ENCODE measurements at regions not wholly inside any gene's neighbourhood (a gene's known extent, or its start where the extent isn't known, plus 50 kb on each side); places are given as distances from the start of the nearest gene placed in this dataset.

DNA sequence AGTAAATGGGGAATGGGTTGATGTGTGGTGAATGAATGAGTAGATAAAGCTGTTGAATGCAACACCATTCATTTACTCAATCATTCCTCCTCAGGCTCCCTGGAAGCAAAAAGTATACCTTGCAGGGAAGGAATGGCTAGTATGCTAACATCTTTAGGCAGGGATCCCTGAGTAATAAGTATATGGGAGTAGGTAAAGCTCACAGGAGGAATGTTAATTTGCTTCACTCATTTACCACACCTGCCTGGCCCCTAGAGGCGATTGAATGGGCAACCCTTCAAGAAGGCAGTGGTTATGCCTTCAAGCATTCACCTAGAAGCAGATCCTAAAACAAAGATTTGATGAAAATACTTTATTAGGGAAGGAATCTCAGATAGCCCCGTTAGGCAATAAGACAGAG, 208.7 kb upstream of the GADL1 start:
- no peaks in the 10 kb centered on the region for H4K20me1 ChIP-seq (ENCODE audit: insufficient read depth)
- H3K4me2 ChIP-seq (ENCODE audit: low read length) = no peak overlapping the region
- no peak overlapping the region for H3K27ac ChIP-seq (ENCODE audit: low read depth, low read length)
- no peaks in the 10 kb centered on the region for H3K27me3 ChIP-seq (ENCODE audit: insufficient read depth, low read length)
- no peaks in the 10 kb centered on the region for H3K9me3 ChIP-seq (ENCODE audit: control insufficient read depth in 1 of 2, insufficient read depth in 1 of 2, low read depth in 1 of 2, low read length in 2 of 2)
- H3K9ac ChIP-seq (ENCODE audit: low read length) = no peak overlapping the region
- no peaks in the 10 kb centered on the region for H3K36me3 ChIP-seq (ENCODE audit: control insufficient read depth in 1 of 2, insufficient read depth in 2 of 2, low read length in 2 of 2)
- CTCF ChIA-PET = no interaction called here
- ATAC-seq (no peak), DNase-seq (ENCODE audit: low read depth, low spot score) (no peak)
- BruUV-seq (replicated peaks) = no TSS peak
- no peaks in the 10 kb centered on the region for H3K79me2 ChIP-seq (ENCODE audit: insufficient read depth, low read length)
- H3K4me3 ChIP-seq (replicated peaks in 1 of 2; ENCODE audit: low read depth in 1 of 2, low read length in 2 of 2) = no peak overlapping the region
- POLR2A ChIA-PET = no interaction called here
- RAD21 ChIA-PET (ENCODE audit: low non-redundant PET in 1 of 2, low total read pairs in 2 of 2, uncharacterized antibody in 2 of 2, unreplicated experiment in 2 of 2) = no interaction called here
- no peak overlapping the region for H2AFZ ChIP-seq (ENCODE audit: low read depth, low read length, poor library complexity, severe bottlenecking)
- no peak for TF ChIP-seq FOSL1 (IDR thresholded peaks at IDR 0.05; ENCODE audit: low read depth)
- TF ChIP-seq, protein P1, sequence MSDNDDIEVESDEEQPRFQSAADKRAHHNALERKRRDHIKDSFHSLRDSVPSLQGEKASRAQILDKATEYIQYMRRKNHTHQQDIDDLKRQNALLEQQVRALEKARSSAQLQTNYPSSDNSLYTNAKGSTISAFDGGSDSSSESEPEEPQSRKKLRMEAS (IDR thresholded peaks at IDR 0.05) = no peak
- no peak for TF ChIP-seq POLR2A (IDR thresholded peaks at IDR 0.05; ENCODE audit: borderline replicate concordance, extremely low read depth, insufficient read depth, insufficient read length)
- no peak for TF ChIP-seq ELF1 (IDR thresholded peaks at IDR 0.05; ENCODE audit: borderline replicate concordance, low read depth)
- intact Hi-C loops (cut with micrococcal nuclease) = no loop called here
- H3K4me1 ChIP-seq (ENCODE audit: control insufficient read depth in 1 of 2, insufficient read depth in 2 of 2, low read length in 2 of 2) = peaks cover 0 to 5% of the 10 kb centered on the region in 2 experiments; a peak in 1 of 4 replicates
- no peaks in the 10 kb centered on the region for H3K9me2 ChIP-seq (ENCODE audit: insufficient read depth)

- no peak for ATAC-seq
- TF ChIP-seq JUND (IDR thresholded peaks at IDR 0.05) (no peak), EGR1 (IDR thresholded peaks at IDR 0.05; ENCODE audit: low read depth) (no peak), CEBPB (IDR thresholded peaks at IDR 0.05; ENCODE audit: low read depth) (no peak), ELF1 (IDR thresholded peaks at IDR 0.05; ENCODE audit: borderline replicate concordance, low read depth) (no peak), SP1 (IDR thresholded peaks at IDR 0.05; ENCODE audit: low read depth) (no peak), SIN3A (IDR thresholded peaks at IDR 0.05; ENCODE audit: low read depth) (no peak), YY1 (IDR thresholded peaks at IDR 0.05; ENCODE audit: extremely low read depth, insufficient replicate concordance, low read depth, low read length) (no peak), FOSL1 (IDR thresholded peaks at IDR 0.05; ENCODE audit: low read depth) (no peak), EZH2 (IDR thresholded peaks at IDR 0.05) (no peak), CBX3 (IDR thresholded peaks at IDR 0.05; ENCODE audit: low read depth) (no peak)
- TF ChIP-seq, protein P2, sequence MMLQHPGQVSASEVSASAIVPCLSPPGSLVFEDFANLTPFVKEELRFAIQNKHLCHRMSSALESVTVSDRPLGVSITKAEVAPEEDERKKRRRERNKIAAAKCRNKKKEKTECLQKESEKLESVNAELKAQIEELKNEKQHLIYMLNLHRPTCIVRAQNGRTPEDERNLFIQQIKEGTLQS (IDR thresholded peaks at IDR 0.05) = no peak
- TF ChIP-seq, protein P1 (IDR thresholded peaks at IDR 0.05) = no peak
- TF ChIP-seq, protein P3, sequence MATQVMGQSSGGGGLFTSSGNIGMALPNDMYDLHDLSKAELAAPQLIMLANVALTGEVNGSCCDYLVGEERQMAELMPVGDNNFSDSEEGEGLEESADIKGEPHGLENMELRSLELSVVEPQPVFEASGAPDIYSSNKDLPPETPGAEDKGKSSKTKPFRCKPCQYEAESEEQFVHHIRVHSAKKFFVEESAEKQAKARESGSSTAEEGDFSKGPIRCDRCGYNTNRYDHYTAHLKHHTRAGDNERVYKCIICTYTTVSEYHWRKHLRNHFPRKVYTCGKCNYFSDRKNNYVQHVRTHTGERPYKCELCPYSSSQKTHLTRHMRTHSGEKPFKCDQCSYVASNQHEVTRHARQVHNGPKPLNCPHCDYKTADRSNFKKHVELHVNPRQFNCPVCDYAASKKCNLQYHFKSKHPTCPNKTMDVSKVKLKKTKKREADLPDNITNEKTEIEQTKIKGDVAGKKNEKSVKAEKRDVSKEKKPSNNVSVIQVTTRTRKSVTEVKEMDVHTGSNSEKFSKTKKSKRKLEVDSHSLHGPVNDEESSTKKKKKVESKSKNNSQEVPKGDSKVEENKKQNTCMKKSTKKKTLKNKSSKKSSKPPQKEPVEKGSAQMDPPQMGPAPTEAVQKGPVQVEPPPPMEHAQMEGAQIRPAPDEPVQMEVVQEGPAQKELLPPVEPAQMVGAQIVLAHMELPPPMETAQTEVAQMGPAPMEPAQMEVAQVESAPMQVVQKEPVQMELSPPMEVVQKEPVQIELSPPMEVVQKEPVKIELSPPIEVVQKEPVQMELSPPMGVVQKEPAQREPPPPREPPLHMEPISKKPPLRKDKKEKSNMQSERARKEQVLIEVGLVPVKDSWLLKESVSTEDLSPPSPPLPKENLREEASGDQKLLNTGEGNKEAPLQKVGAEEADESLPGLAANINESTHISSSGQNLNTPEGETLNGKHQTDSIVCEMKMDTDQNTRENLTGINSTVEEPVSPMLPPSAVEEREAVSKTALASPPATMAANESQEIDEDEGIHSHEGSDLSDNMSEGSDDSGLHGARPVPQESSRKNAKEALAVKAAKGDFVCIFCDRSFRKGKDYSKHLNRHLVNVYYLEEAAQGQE (IDR thresholded peaks at IDR 0.05; ENCODE audit: low read depth) = no peak
- TF ChIP-seq, protein P4, sequence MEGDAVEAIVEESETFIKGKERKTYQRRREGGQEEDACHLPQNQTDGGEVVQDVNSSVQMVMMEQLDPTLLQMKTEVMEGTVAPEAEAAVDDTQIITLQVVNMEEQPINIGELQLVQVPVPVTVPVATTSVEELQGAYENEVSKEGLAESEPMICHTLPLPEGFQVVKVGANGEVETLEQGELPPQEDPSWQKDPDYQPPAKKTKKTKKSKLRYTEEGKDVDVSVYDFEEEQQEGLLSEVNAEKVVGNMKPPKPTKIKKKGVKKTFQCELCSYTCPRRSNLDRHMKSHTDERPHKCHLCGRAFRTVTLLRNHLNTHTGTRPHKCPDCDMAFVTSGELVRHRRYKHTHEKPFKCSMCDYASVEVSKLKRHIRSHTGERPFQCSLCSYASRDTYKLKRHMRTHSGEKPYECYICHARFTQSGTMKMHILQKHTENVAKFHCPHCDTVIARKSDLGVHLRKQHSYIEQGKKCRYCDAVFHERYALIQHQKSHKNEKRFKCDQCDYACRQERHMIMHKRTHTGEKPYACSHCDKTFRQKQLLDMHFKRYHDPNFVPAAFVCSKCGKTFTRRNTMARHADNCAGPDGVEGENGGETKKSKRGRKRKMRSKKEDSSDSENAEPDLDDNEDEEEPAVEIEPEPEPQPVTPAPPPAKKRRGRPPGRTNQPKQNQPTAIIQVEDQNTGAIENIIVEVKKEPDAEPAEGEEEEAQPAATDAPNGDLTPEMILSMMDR (IDR thresholded peaks at IDR 0.05 in 2 of 3, conservative IDR thresholded peaks at IDR 0.05 in 1 of 3; ENCODE audit: borderline replicate concordance in 1 of 3, insufficient read depth in 1 of 3, low read depth in 2 of 3, low read length in 2 of 3) = no peak
These were observed 209.2 kb upstream of the GADL1 start for GRCh38 chr3:31103623-31104180.

More at GRCh38 chr3:31103623-31104180, 209.2 kb upstream of the GADL1 start:
- Histone ChIP-seq H3K9ac (ENCODE audit: low read length) (no peak overlapping the region), H3K27ac (ENCODE audit: low read depth, low read length) (no peak overlapping the region), H3K36me3 (ENCODE audit: control insufficient read depth in 1 of 2, insufficient read depth in 2 of 2, low read length in 2 of 2) (no peaks in the 10 kb centered on the region), H3K4me2 (ENCODE audit: low read length) (no peak overlapping the region), H3K9me2 (ENCODE audit: insufficient read depth) (no peaks in the 10 kb centered on the region), H3K9me3 (ENCODE audit: control insufficient read depth in 1 of 2, insufficient read depth in 1 of 2, low read depth in 1 of 2, low read length in 2 of 2) (no peaks in the 10 kb centered on the region), H4K20me1 (ENCODE audit: insufficient read depth) (no peaks in the 10 kb centered on the region), H3K4me3 (replicated peaks in 1 of 2; ENCODE audit: low read depth in 1 of 2, low read length in 2 of 2) (no peak overlapping the region), H3K79me2 (ENCODE audit: insufficient read depth, low read length) (no peaks in the 10 kb centered on the region), H3K27me3 (ENCODE audit: insufficient read depth, low read length) (no peaks in the 10 kb centered on the region), H3K4me1 (ENCODE audit: control insufficient read depth in 1 of 2, insufficient read depth in 2 of 2, low read length in 2 of 2) (peaks cover 0 to 5% of the 10 kb centered on the region in 2 experiments; a peak in 1 of 4 replicates), H2AFZ (ENCODE audit: low read depth, low read length, poor library complexity, severe bottlenecking) (no peak overlapping the region)
- ChIA-PET POLR2A (no interaction called here), CTCF (no interaction called here), RAD21 (ENCODE audit: low non-redundant PET in 1 of 2, low total read pairs in 2 of 2, uncharacterized antibody in 2 of 2, unreplicated experiment in 2 of 2) (no interaction called here)
- intact Hi-C loops (cut with micrococcal nuclease) = no loop called here
- no TSS peak for BruUV-seq (replicated peaks)
- no peak for DNase-seq (ENCODE audit: low read depth, low spot score)

All from HCT116 (cell line).